Activated CD8-positive, alpha-beta memory T cell treated with anti-CD3 and anti-CD28 coated beads for 36 hours (primary cell): ENCODE measurements at regions not wholly inside any gene's neighbourhood (a gene's known extent, or its start where the extent isn't known, plus 50 kb on each side); places are given as distances from the start of the nearest gene placed in this dataset.
"Not testable (repeated sequence)": the region's sequence is repeated elsewhere in the genome, so short reads cannot be mapped to it uniquely, and the experiment has no call there.

Source experiments
- CTCF ChIA-PET: fragments of 350-600 bp; sonication (Branson Sonifier 250); formaldehyde crosslinking; loops from one replicate; lab custom pipeline; 2021; ENCODE audit warnings: antibody characterized with exemption; lab: Charles Lee
- POLR2A ChIA-PET: fragments of 350-600 bp; sonication (Branson Sonifier 250); formaldehyde crosslinking; loops from one replicate; lab custom pipeline; 2021; ENCODE audit warnings: antibody characterized with exemption; lab: Charles Lee

- POLR2A ChIA-PET = no interaction called here
Measured at GRCh38 chr14:45998554-45998953, 653.0 kb downstream of the RPL10L start.

DNA sequence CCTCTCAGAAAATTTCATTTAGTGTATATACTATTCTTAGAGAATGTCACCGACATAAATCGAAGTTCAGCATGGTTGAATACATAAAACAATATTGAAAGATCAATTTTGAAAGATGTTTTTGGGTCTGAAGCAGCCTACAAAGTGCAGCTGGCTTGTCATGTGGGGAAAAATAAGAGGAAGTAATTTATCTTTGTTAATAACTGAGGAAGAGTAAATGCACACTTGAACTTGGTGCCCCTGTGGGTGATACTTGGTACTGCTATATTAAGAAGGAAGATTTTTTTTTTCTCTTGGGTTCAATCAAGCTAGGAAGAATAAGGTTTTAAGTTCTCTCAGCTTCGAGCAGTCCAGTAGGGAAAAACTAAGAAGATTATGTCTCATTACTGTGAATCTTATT is 661.3 kb downstream of the RPL10L start:
- CTCF ChIA-PET = no interaction called here

More at GRCh38 chr14:45998554-45998953, 653.0 kb downstream of the RPL10L start:
- CTCF ChIA-PET = no interaction called here

GRCh38 chr14:45976001-45976400 is 675.6 kb downstream of the RPL10L start:
- ChIA-PET POLR2A (no interaction called here), CTCF (no interaction called here)

More for the DNA sequence above, 661.3 kb downstream of the RPL10L start:
- POLR2A ChIA-PET = no interaction called here

- CTCF ChIA-PET = no interaction called here
- POLR2A ChIA-PET = no interaction called here
Measured at GRCh38 chr14:45972416-45972815, 679.2 kb downstream of the RPL10L start.

DNA sequence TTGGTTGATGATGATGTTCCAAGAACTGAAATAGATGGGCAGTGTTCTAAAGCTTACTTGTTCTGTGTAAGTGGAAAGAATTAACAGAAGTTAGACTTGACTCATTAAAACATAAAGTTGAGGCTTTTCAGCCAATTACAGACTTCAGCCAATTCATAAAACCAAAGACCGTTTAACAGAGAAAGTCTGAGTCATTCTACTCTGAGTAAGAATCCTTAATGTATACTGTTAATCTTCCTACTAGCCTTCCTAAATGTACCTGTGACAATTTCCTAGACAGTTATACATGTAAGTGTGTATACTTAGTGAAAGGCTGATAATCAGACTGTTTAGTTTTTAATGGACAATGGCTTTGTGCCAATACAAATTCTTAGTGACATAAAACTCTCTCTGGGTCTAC is 681.0 kb downstream of the RPL10L start:
- POLR2A ChIA-PET = no interaction called here

GRCh38 chr14:45968037-45968436 is 683.5 kb downstream of the RPL10L start:
- CTCF ChIA-PET = no interaction called here

More for the DNA sequence above, 681.0 kb downstream of the RPL10L start:
- CTCF ChIA-PET = no interaction called here

DNA sequence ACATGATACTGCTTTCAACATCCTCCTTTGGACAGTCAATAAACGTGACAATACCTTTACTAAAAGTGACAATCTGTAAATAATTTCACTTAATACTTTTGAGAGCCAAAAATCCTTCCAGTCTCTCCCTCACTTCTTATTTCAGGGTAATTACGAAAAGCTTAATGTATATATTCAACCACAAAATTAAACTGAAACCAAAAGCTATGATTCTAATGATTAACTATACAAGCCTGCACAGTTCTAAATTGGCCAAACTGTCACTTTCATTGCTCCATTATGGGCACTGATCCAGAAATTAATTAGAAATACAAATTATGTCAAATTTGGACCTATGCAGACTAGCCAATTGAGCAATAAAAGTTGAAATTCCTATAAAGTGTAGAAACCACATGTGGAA is 696.5 kb upstream of the MIS18BP1 start:
- CTCF ChIA-PET = no interaction called here
- POLR2A ChIA-PET = no interaction called here

More at GRCh38 chr14:45968037-45968436, 683.5 kb downstream of the RPL10L start:
- POLR2A ChIA-PET = no interaction called here

GRCh38 chr14:45947830-45948229 is 694.8 kb upstream of the MIS18BP1 start:
- CTCF ChIA-PET = interaction anchor here (0.7 kb wide), 1 partner anchor 9 kb away, joined by 3 read pairs; no protein-coding TSS in a partner anchor
- POLR2A ChIA-PET = no interaction called here

DNA sequence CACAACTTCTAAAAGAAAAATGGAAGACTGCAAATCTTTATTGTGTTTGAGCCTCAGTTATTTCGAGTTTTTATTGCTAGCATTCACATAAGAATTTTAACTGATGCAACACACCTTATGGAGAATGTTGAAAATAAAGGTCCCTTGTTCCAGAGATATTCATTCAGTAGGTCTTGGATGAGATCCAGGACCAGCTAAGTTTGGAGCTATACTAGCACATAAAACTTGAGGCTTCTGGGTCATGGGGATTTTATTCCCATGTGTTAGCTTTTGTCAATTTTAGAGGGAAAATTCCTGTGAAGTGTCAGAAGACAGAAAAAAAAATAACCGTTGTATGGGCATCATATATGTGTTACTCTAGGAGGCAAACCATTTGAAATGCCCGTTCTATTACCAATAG is 693.2 kb upstream of the MIS18BP1 start:
- ChIA-PET POLR2A (no interaction called here), CTCF (no interaction called here)

- POLR2A ChIA-PET = no interaction called here
- CTCF ChIA-PET = no interaction called here
Measured at GRCh38 chr14:45940318-45940717, 687.3 kb upstream of the MIS18BP1 start.

DNA sequence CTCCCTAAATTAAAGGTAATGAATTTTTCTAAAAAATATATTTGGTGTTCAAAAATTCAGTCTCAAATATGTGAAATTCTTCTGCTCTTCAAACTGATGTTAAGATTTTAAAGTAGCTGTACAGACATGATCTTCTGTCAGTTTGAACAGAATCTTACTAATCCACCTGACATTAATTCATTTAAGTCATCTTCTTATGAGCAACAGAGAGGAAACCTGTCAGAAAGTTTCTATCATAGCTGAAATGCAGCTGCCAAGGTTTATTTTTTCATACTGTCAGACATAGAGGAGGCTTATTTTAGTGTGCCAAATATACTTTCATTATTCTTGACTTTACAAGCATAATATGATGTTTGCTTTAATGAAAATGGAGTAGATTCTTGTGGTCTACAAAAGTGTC is 686.6 kb upstream of the MIS18BP1 start:
- ChIA-PET CTCF (no interaction called here), POLR2A (no interaction called here)

- CTCF ChIA-PET, POLR2A ChIA-PET: not testable (repeated sequence)
Measured at GRCh38 chr14:45919995-45920394, 667.0 kb upstream of the MIS18BP1 start.

DNA sequence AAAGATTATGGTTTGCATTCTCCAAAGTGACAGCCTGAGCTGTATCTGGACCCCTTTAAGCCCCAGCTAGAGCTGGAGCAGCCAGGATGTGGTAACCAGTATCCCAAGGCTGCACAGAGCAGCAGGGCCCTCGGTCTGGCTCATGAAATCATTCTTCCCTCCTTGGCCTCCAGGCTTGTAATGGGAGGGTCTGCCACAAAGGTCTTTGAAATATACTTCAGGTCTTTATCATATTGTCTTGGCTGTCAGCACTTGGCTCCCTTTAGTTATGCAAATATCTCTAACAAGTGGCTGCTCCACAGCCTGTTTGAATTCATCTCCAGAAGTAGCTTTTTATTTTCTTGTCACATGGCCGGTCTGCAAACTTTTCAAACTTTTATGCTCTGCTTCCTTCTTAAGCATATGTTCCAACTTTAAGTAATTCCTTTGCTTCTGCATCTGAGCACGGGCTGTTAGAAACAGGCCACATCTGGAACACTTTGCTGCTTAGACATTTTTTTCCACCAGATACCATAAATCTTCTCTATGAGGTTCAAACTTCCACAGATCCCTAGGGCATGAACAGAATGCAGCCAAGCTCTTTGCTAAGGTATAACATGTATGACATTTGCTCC is 663.4 kb upstream of the MIS18BP1 start:
- POLR2A ChIA-PET = no interaction called here
- CTCF ChIA-PET = no interaction called here

GRCh38 chr14:45907782-45908181 is 654.8 kb upstream of the MIS18BP1 start:
- POLR2A ChIA-PET = no interaction called here
- CTCF ChIA-PET = no interaction called here

DNA sequence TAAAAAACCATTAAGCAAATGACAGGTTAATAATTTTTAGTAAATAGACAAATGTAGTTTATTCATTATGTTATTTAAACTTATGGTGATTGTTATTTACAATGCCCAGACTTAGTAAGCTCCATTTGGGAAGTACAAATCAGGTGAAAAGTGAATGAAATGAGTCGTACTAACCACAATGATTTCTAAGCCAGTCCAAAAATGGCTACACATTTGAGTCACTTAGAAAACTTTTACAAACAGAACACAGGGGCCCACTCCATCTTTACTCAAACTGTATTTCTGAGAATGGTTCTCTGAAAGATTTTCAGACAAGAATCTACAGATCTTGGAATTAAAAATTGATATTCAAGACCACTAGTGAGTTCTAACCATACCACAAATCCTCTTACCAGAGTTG is 653.3 kb upstream of the MIS18BP1 start:
- CTCF ChIA-PET = no interaction called here
- POLR2A ChIA-PET = no interaction called here

DNA sequence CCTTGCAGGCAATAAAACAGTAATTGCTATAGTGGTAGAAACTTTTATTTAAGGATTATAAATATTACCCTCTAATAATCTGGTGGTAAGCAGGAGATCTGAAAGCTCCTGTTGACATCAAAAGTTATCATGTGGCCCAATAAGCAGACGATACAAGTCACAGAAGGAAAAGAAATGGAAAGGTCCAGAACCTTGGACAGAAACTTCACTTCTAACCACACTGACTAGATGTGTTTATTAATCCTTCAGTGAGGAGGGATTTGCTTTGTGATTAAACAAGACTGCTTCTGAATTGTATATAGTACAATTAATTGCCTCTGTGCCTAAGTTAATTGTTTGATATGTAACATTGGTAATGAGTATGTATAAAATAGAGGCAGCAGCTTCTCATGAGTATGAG is 652.7 kb upstream of the MIS18BP1 start:
- POLR2A ChIA-PET = no interaction called here
- CTCF ChIA-PET = no interaction called here

GRCh38 chr14:45904314-45904713 is 651.3 kb upstream of the MIS18BP1 start:
- CTCF ChIA-PET = no interaction called here
- POLR2A ChIA-PET = no interaction called here

DNA sequence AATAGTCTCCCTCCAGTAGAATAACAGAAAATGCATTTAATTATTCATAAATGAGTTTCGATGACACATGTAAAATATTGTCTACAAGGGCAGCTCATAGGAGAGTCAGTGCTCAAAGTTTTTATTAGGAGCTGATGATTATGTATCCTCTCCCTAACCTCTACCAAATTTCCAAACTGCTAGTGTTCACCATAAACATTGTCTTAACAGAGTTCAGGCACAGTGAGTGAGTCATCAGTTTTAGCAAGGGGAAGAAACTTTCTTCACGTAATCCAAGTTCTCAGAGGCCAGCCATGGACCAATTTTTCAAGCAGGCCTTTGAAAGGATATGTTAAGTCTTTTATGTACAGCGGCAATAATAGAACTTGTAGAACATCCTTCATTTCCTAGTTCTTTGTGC is 649.2 kb upstream of the MIS18BP1 start:
- POLR2A ChIA-PET = no interaction called here
- CTCF ChIA-PET = no interaction called here

DNA sequence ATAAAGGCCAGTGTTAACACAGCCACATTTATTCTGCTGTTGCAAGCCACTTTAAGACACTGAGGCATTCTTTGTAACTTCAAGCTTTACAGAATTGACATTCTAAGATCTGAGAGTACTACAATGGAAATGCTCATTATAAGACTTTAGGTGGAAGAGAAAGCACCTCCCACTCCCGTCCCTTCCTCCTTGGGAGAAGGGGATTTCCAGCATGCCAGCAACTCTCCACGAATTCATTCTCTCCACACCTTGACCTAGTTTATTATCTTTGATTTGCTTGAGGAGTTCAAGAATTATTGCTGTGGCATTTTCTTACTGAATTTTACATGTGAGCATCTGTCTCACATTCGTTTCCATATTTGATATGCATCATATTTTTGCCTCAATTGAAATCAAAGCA is 644.4 kb upstream of the MIS18BP1 start:
- ChIA-PET POLR2A (no interaction called here), CTCF (no interaction called here)

DNA sequence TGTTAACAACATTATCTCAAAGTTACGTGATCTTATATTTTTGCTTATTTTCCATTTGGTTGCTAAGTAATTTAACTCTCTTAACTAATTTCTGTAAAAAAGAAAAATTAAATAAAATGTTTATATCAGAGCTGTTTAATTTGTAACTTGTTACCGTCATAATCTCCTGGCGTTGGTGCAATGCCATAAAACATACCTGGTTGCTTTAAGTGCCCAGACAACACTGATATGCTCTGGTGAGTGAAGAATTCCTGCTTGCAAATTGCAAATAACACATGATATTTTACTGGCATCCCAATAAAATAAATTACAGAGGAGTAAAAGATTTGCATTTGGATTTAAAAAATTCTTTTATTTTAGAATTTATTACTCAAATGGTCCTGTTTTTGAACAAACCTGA is 640.1 kb upstream of the MIS18BP1 start:
- POLR2A ChIA-PET = no interaction called here
- CTCF ChIA-PET = no interaction called here

GRCh38 chr14:45891417-45892080 is 638.5 kb upstream of the MIS18BP1 start:
- POLR2A ChIA-PET = no interaction called here
- CTCF ChIA-PET = no interaction called here
